ENCODE measurements at regions not wholly inside any gene's neighbourhood (a gene's known extent, or its start where the extent isn't known, plus 50 kb on each side); places are given as distances from the start of the nearest gene placed in this dataset.

- TF ChIP-seq CTCF (IDR thresholded peaks at IDR 0.05; ENCODE audit: low read depth, low read length, poor library complexity, severe bottlenecking) (no peak), EZH2phosphoT487 (IDR thresholded peaks at IDR 0.05; ENCODE audit: borderline replicate concordance, low read length) (no peak)
Measured at GRCh38 chr1:184294101-184294500, 92.7 kb upstream of the C1orf21 start.
